BJ (cell line): ENCODE measurements at regions not wholly inside any gene's neighbourhood (a gene's known extent, or its start where the extent isn't known, plus 50 kb on each side); places are given as distances from the start of the nearest gene placed in this dataset.

ENCODE experiments used
- CTCF ChIA-PET: fragments of 350-600 bp; formaldehyde crosslinking; extraction: SDS; loops from one replicate; lab custom pipeline; 2021; ENCODE audit warnings: antibody characterized with exemption, inconsistent platforms; lab: Yijun Ruan, JAX
- POLR2A ChIA-PET: fragments of 300-600 bp; sonication (Branson Sonifier 250); formaldehyde crosslinking; extraction: SDS; loops from one replicate; lab custom pipeline; 2021; ENCODE audit warnings: antibody characterized with exemption; lab: Charles Lee
- DNase-seq: peaks from one replicate; pipeline ENCODE4 v3.0.0-alpha.2; 2011; ENCODE audit warnings: low read depth
- H3K27me3 ChIP-seq: 2 replicates; pipeline ENCODE4 v1.6.0; 2011; ENCODE audit warnings: low read length; ENCODE audit not compliant: control insufficient read depth, insufficient read depth
- H3K36me3 ChIP-seq: 2 replicates; pipeline ENCODE4 v1.5.1; 2011; ENCODE audit warnings: low read length; ENCODE audit not compliant: control insufficient read depth, insufficient read depth
- H3K4me3 ChIP-seq: 2 replicates; pipeline ENCODE4 v1.5.1; 2011; ENCODE audit warnings: low read depth, mild to moderate bottlenecking, control low read depth, low read length
- TF ChIP-seq, protein P1 (sequence below): IDR thresholded peaks from 2 replicates; pipeline ENCODE4 v1.5.1; 2011; ENCODE audit warnings: low read depth, mild to moderate bottlenecking, control low read depth, inconsistent platforms, low read length, moderate library complexity; ENCODE audit not compliant: insufficient read depth

DNA sequence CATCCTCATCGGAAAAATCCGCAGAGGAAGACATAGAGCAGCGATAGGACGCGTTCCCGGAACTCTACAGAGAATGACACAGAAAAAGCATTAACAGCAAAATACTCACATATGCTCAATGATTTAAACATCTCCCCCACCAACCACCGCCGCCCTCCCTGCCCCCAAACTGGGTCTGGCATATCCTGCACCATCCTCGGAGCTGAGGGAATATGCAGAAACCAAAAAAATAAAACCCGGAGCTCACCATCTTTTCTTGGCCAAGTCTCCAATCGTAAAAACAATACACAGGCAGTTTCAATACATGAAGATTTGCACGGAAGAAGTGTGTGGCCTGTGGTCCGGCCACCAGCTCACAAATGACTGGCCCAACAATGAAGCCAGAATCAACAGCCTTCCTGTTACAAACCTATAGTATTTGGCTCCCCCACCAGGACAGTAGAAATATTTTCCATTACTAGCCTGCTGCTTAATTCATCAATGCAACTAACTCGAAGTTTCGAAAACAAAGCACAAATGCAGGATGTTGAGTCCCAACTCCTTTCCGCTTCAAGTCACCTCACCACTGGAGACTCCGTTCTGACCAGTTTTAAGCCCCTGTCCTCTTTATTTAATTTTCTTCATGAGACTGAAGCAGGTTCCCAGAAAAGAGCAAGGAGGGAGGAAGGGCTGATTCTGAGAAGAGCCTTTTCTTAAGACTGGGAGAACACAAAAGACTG, 103.2 kb upstream of the BEND6 start:
- no peaks in the 10 kb centered on the region for H3K36me3 ChIP-seq
- ChIA-PET CTCF (interaction anchor here (0.6 to 3.7 kb wide), 45 partner anchors 9 to 863 kb away, joined by 3 to 61 read pairs (median 5); partner anchors contain the start of gene DST), POLR2A (interaction anchor here (0.6 to 1.5 kb wide), 3 partner anchors 11 to 209 kb away, joined by 3 to 4 read pairs (median 3); partner anchors contain the start of gene DST)
- no peaks in the 10 kb centered on the region for H3K27me3 ChIP-seq
- TF ChIP-seq, protein P1, sequence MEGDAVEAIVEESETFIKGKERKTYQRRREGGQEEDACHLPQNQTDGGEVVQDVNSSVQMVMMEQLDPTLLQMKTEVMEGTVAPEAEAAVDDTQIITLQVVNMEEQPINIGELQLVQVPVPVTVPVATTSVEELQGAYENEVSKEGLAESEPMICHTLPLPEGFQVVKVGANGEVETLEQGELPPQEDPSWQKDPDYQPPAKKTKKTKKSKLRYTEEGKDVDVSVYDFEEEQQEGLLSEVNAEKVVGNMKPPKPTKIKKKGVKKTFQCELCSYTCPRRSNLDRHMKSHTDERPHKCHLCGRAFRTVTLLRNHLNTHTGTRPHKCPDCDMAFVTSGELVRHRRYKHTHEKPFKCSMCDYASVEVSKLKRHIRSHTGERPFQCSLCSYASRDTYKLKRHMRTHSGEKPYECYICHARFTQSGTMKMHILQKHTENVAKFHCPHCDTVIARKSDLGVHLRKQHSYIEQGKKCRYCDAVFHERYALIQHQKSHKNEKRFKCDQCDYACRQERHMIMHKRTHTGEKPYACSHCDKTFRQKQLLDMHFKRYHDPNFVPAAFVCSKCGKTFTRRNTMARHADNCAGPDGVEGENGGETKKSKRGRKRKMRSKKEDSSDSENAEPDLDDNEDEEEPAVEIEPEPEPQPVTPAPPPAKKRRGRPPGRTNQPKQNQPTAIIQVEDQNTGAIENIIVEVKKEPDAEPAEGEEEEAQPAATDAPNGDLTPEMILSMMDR = peak; percentile 63
- peak overlapping the region; percentile 40 for H3K4me3 ChIP-seq
- peak; percentile 51 for DNase-seq

- CTCF ChIA-PET = interaction anchor here (0.6 to 3.7 kb wide), 41 partner anchors 9 to 862 kb away, joined by 3 to 61 read pairs (median 5); partner anchors contain the start of gene DST
- no peaks in the 10 kb centered on the region for H3K36me3 ChIP-seq
- H3K27me3 ChIP-seq = no peaks in the 10 kb centered on the region
- H3K4me3 ChIP-seq = peak overlapping the region; percentile 40
- no peak for DNase-seq
- TF ChIP-seq, protein P1 = no peak
- POLR2A ChIA-PET = interaction anchor here (0.5 to 1.5 kb wide), 5 partner anchors 11 to 623 kb away, joined by 3 to 6 read pairs (median 4); partner anchors contain the start of gene DST
Observed at GRCh38 chr6:56851074-56851473, 103.8 kb upstream of the BEND6 start.

DNA sequence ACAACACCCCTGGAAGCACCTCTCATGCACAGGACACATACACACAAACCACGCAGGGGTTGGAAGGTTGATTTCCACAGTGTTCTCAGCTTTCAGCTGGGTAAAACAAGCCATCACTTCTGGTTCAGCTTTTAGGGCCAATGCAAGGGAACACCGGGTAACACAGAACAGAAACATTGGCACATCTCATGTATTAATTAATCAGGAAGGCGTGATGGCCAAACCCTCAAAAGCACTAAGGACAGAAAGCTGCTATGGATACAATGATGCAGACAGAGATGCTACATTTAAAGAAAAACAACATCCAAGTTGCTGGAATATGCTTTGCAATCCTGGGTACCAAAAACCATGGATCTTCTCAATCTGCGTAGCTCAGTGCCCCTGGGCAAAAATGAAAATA, 104.3 kb upstream of the BEND6 start:
- no peaks in the 10 kb centered on the region for H3K36me3 ChIP-seq
- TF ChIP-seq, protein P1 = no peak
- ChIA-PET CTCF (interaction anchor here (0.7 to 3.7 kb wide), 29 partner anchors 8 to 466 kb away, joined by 3 to 61 read pairs (median 6); partner anchors contain the start of genes BEND6 and DST), POLR2A (interaction anchor here (0.5 to 0.8 kb wide), 3 partner anchors 124 to 624 kb away, joined by 3 to 6 read pairs (median 5); no protein-coding TSS in a partner anchor)
- no peaks in the 10 kb centered on the region for H3K27me3 ChIP-seq
- peak overlapping the region; percentile 40 for H3K4me3 ChIP-seq
- no peak for DNase-seq

DNA sequence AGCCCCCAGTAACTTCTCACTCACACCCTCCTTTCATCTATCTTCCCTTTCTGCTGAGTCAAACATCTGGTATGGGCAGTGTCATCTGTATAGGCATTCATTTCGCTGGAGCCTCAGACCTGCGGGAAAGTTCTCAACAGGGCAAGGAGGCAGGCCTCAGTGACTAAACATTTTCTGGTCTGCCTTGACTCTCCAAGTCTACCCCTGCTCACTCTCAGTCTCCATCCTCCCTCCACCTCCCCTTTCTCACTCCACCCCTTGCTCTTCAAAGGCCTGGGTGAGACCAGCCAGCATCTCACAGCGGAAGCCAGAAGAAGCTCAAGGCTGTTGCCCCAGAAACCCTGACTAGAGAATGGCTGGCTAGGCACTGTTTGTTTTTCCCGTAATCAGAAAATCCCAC, 105.0 kb upstream of the BEND6 start:
- peak overlapping the region; percentile 40; the same call in 1 of the 2 replicates for H3K4me3 ChIP-seq
- DNase-seq = no peak
- ChIA-PET POLR2A (no interaction called here), CTCF (interaction anchor here (1.1 to 3.7 kb wide), 10 partner anchors 13 to 214 kb away, joined by 3 to 61 read pairs (median 8); partner anchors contain the start of genes BEND6 and DST)
- TF ChIP-seq, protein P1 = no peak
- no peaks in the 10 kb centered on the region for H3K36me3 ChIP-seq
- H3K27me3 ChIP-seq = no peaks in the 10 kb centered on the region

GRCh38 chr6:56848105-56848504, 106.8 kb upstream of the BEND6 start:
- H3K4me3 ChIP-seq = no peak overlapping the region
- POLR2A ChIA-PET = no interaction called here
- CTCF ChIA-PET = interaction anchor here (1.0 to 1.5 kb wide), 2 partner anchors 158 to 210 kb away, joined by 3 to 5 read pairs; no protein-coding TSS in a partner anchor
- no peaks in the 10 kb centered on the region for H3K27me3 ChIP-seq
- no peaks in the 10 kb centered on the region for H3K36me3 ChIP-seq
- DNase-seq = no peak
- TF ChIP-seq, protein P1 = no peak
